OCI-M1 (cell line): ENCODE measurements at regions not wholly inside any gene's neighbourhood (a gene's known extent, or its start where the extent isn't known, plus 50 kb on each side); places are given as distances from the start of the nearest gene placed in this dataset.
A peak's percentile ranks its signal among the peaks of the same experiment; 100 is the strongest.
"Not testable (repeated sequence)": the region's sequence is repeated elsewhere in the genome, so short reads cannot be mapped to it uniquely, and the experiment has no call there.

ENCODE experiments used
- DNase-seq: peaks from one replicate; lab custom pipeline; 2025; lab: John Stamatoyannopoulos, UW

DNA sequence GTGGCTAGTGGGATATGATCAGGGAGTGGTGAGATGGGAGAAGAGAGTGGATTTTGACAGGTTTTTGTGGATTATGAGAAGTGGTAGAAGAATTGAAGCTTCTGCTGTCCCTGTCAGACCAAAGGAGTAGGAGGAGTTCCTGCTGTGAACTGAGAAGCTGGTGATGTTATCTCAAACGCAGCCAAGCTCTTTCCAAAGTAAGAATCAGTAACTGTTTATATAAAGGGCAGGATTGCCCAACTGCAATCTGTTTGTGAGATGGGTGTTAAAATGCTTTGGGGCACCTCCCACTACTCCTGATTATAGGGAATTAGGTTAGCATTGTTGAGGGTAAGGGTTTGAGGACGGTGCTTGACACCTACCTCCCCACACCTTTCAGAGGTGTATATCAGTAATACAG is 60.5 kb upstream of the USP25 start:
- DNase-seq: peak; percentile 39

DNA sequence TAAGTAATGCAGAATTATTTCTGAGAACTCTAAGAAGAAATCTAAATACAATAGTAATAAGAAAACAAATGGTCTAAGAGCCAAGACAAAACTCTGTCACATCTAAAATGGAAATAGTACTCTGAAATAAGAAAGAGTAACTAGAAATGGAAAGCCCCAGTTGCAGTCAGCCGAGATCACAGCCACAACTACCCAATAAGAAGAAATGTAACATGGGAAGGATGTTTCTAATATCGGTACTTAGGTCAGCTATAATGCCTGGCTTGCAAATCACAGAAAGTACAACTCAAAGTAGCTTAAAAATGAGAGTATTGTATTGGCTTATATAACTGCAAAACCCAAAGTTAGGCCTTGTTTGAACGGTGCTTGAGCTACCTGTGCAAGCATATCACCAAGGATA is 58.6 kb upstream of the USP25 start:
- DNase-seq: no peak

DNA sequence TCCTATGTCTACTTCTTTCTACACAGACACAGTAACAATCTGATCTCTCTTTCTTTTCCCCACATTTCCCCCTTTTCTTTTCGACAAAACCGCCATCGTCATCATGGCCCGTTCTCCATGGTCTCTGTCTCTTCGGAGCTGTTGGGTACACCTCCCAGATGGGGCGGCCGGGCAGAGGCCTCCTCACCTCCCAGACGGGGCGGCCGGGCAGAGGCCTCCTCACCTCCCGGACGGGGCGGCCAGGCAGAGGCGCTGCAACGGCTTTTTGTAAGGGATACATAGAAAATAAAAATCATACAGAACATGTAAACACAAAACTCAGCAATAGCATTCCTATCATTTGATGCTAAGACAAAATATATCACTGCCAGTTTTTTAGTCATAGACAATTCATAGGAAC is 57.2 kb upstream of the USP25 start:
- DNase-seq: not testable (repeated sequence)

DNA sequence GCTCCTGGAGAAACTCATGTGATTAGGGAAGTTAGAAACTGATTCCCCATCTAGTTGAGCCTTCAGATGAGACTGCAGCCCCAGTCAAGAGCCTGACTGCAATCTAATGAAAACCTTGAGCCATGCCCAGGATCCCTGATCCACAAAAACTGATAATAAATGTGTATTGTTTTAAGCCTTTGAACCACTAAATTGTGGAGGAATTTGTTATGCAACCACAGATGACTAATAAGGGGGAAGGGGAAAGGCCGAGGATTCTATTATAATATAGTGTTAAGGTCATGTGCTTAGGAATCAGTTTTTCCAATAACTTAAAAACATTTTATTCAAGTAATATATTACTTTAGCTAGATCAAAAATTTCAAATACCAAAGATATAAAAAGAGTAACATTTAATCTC is 52.8 kb upstream of the USP25 start:
- no peak for DNase-seq

- DNase-seq: peak; percentile 24
These were observed 50.2 kb upstream of the USP25 start for GRCh38 chr21:15679630-15680029.
